Right lobe of liver (tissue), 6 donors: ENCODE measurements at regions not wholly inside any gene's neighbourhood (a gene's known extent, or its start where the extent isn't known, plus 50 kb on each side); places are given as distances from the start of the nearest gene placed in this dataset.

Source experiments
- ATAC-seq, 4 donors: fragments of 200-7000 bp; cut with Tn5 transposase; one replicate each; pipeline ENCODE4 v1.9.1; 2020; ENCODE audit warnings: mild to moderate bottlenecking in 4 of 4, moderate library complexity in 4 of 4
- DNase-seq, 3 donors: peaks; one replicate each; pipeline ENCODE4 v3.0.0-alpha.2; 2020
- H3K27ac ChIP-seq, 3 donors: fragments of 200-600 bp; one replicate each; pipeline ENCODE4 v1.8.0; 2022
- H3K27me3 ChIP-seq, 2 donors: fragments of 200-600 bp; one replicate each; pipeline ENCODE4 v1.8.0; 2022
- H3K36me3 ChIP-seq, 4 donors: fragments of 200-600 bp; sonication (generic) in 1 of 4; one replicate each; pipeline versions ENCODE4 v1.5.1 to v1.8.0; 2017 to 2022; ENCODE audit warnings: control low read depth in 1 of 4
- H3K4me1 ChIP-seq, 4 donors: fragments of 200-600 bp; sonication (generic) in 1 of 4; one replicate each; pipeline versions ENCODE4 v1.5.1 to v1.8.0; 2017 to 2022; ENCODE audit warnings: control low read depth in 1 of 4
- H3K4me3 ChIP-seq, 3 donors: fragments of 200-600 bp; one replicate each; pipeline ENCODE4 v1.8.0; 2022
- H3K9me3 ChIP-seq, 4 donors: fragments of 200-600 bp; sonication (generic) in 1 of 4; one replicate each; pipeline versions ENCODE4 v1.5.1 to v1.8.0; 2017 to 2022; ENCODE audit warnings: control low read depth in 1 of 4
- POLR2A ChIP-seq: fragments of 450-650 bp; IDR thresholded peaks from one replicate; pipeline ENCODE4 v1.6.1; 2017; ENCODE audit warnings: antibody characterized with exemption, mild to moderate bottlenecking
- WGBS: methylation state at CpG from one replicate; pipeline ENCODE4 v1.1.6; 2018; ENCODE audit warnings: low coverage, low lambda C conversion rate; ENCODE audit not compliant: insufficient coverage; ENCODE audit errors: missing lambda C conversion rate; 5-methylcytosine and 5-hydroxymethylcytosine counted together
- intact Hi-C, 2 donors: fragments of 100-400 bp; cut with DNase I; formaldehyde crosslinking; loops; one replicate each; pipeline versions ENCODE4 v1.11.2 to v1.14.1; 2022
- TF ChIP-seq, protein P1 (sequence below), 4 donors: fragments of 200-600 bp in 3 of 4; fragments of 450-650 bp in 1 of 4; IDR thresholded peaks; one replicate each; pipeline versions ENCODE4 v1.5.1 to v1.8.0; 2016 to 2022; ENCODE audit warnings: antibody characterized with exemption in 4 of 4, mild to moderate bottlenecking in 2 of 4
- donor health status: DM: no; HTN: yes; CAD: no.
- donor health status: DM: no; HTN: no; CAD: no.
- donor health status: DM: no; HTN: no; CAD: no.
- donor health status: DM: no; HTN: yes; CAD: no.
- donor health status: DM: no; HTN: yes; CAD: no.

DNA sequence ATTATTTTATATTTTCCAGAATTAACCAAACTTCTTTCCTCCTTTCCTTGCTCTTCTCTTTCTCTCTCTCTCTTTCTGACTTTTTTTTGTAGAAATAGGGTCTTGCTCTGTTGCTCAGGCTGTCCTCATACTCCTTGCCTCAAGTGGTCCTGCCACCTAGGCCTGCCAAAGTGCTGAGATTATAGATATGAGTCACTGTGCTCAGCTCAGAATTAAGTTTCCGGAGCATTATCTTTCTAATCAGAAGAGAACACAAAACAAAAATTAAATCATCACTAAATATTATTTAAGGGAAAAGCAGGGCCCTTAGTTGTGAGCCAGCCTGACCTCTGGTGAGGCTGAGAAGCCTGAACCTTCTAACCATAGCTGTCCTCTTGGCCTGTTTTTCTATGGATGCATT lies 168.2 kb downstream of the SOX2 start:
- no peak for DNase-seq
- Histone ChIP-seq H3K27me3 (no peaks in the 10 kb centered on the region), H3K9me3 (no peaks in the 10 kb centered on the region), H3K4me1 (no peaks in the 10 kb centered on the region), H3K4me3 (no peak overlapping the region), H3K27ac (no peak overlapping the region), H3K36me3 (no peaks in the 10 kb centered on the region)
- WGBS, result 79% methylated on average over 1 of the region's 1 CpG
- ATAC-seq, result no peak
- TF ChIP-seq, protein P1, sequence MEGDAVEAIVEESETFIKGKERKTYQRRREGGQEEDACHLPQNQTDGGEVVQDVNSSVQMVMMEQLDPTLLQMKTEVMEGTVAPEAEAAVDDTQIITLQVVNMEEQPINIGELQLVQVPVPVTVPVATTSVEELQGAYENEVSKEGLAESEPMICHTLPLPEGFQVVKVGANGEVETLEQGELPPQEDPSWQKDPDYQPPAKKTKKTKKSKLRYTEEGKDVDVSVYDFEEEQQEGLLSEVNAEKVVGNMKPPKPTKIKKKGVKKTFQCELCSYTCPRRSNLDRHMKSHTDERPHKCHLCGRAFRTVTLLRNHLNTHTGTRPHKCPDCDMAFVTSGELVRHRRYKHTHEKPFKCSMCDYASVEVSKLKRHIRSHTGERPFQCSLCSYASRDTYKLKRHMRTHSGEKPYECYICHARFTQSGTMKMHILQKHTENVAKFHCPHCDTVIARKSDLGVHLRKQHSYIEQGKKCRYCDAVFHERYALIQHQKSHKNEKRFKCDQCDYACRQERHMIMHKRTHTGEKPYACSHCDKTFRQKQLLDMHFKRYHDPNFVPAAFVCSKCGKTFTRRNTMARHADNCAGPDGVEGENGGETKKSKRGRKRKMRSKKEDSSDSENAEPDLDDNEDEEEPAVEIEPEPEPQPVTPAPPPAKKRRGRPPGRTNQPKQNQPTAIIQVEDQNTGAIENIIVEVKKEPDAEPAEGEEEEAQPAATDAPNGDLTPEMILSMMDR (IDR thresholded peaks at IDR 0.05), result no peak
- intact Hi-C loops, result no loop called here

DNA sequence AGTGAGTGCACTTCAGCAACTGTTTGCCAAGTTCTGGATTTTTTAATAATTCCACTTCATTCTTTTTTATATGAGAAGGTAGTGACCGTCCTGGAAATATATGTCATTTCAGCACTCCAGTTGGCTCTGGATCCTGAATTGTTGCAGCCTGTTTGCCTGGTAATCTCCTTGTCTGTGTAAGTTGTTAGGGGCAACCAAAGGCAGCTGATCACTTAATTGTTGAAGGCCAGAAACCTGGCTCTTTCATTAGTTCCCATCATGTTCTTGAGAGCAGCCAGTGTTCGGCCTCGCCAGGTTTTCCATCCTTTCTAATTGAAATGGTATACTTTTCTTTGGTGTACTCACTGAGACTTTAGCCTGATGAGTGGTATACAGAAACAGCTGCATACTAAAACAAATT lies 168.6 kb downstream of the SOX2 start:
- Histone ChIP-seq H3K27me3 (no peaks in the 10 kb centered on the region), H3K9me3 (no peaks in the 10 kb centered on the region), H3K36me3 (no peaks in the 10 kb centered on the region), H3K4me3 (no peak overlapping the region), H3K4me1 (no peaks in the 10 kb centered on the region), H3K27ac (no peak overlapping the region)
- 73% methylated on average over 3 of the region's 3 CpGs for WGBS
- no peak for DNase-seq
- no peak for ATAC-seq
- intact Hi-C loops, result no loop called here
- TF ChIP-seq, protein P1 (IDR thresholded peaks at IDR 0.05), result no peak
- no peak for TF ChIP-seq POLR2A

DNA sequence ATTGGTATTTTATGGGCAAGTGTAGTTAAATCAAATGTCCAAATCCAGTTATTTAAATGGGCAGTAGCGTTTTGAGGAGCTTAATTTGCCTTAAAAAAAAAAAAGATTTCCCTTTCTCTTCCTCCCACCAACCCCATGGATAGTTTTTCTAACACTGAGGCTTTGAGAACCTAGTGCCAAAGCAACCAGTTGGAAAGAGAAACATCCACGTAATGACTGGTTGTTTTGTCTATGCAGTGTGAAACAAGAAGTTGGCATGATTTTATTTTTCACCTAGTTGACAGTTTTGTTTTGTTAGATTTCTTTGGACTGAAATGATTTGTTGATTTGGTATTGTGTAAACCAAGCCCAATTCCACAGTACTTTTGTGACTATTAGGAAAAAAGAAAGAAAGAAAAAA lies 170.0 kb downstream of the SOX2 start:
- intact Hi-C loops, result no loop called here
- 31% methylated on average over 2 of the region's 2 CpGs for whole genome bisulfite sequencing
- ATAC-seq, result no peak
- no peak overlapping the region for H3K27ac ChIP-seq
- H3K4me3 ChIP-seq, result no peak overlapping the region
- no peaks in the 10 kb centered on the region for H3K9me3 ChIP-seq
- H3K36me3 ChIP-seq, result no peaks in the 10 kb centered on the region
- no peak for DNase-seq
- TF ChIP-seq, protein P1 (IDR thresholded peaks at IDR 0.05), result no peak
- TF ChIP-seq POLR2A, result no peak
- H3K4me1 ChIP-seq, result no peaks in the 10 kb centered on the region
- H3K27me3 ChIP-seq, result no peaks in the 10 kb centered on the region

DNA sequence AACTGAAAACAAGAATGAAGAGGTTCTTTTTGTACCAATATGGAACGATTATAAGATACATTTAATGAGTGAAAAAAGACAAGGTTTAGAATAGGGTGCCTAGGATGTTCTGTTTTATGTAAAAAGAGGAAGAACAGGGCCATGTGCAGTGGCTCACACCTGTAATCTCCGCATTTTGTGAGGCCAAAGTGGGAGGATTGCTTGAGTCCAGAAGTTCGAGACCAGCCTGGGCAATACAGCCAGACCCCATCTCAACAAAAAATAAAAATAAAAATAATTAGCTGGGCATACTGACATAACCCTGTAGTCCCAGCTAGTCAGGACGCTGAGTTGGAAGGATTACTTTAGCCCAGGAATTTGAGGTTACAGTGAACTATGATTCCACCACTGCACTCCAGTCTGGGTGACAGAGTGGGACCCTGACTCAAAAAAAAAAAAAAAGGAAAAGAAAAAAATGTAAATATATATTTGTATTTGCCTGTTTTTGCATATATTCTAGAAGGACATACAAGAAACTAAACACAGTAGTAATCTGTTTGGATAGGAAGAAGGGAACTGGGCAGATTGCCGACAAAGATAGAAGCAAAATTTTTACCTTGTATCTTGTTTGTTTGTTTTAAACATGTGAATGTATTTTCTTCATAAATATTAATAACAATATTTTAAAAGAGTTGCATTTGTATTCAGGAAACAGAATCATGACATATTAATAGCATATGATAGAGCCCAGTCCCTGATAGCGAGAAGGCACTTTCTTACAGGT lies 174.3 kb downstream of the SOX2 start:
- Histone ChIP-seq H3K4me3 (no peak overlapping the region), H3K9me3 (no peaks in the 10 kb centered on the region), H3K27me3 (no peaks in the 10 kb centered on the region), H3K36me3 (no peaks in the 10 kb centered on the region), H3K27ac (no peak overlapping the region), H3K4me1 (no peaks in the 10 kb centered on the region)
- DNase-seq, result no peak
- WGBS, result 58% methylated on average over 6 of the region's 6 CpGs
- TF ChIP-seq, protein P1 (IDR thresholded peaks at IDR 0.05), result no peak
- intact Hi-C loops, result no loop called here
- ATAC-seq, result no peak

DNA sequence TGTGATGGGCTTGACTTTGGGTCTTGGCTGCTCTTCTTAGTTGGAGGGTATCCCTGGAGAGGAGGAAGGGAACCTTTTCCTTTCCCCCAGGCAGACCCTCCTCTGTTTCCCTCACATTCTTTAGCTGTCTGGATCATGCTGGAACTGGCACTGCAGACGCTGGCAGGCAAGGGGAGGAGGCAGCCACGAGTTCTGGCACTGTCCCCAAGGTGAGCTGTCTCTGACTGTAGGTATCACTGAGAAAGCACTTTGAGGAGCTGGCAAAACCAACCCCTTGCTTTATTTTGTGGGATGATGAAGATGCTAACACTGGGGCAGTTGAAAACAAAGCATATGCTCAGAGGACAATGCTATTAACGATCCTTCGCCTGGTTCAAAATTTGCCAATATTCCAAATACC lies 175.0 kb downstream of the SOX2 start:
- Histone ChIP-seq H3K27me3 (no peaks in the 10 kb centered on the region), H3K27ac (no peak overlapping the region), H3K9me3 (no peaks in the 10 kb centered on the region), H3K36me3 (no peaks in the 10 kb centered on the region), H3K4me1 (no peaks in the 10 kb centered on the region), H3K4me3 (no peak overlapping the region)
- intact Hi-C loops, result no loop called here
- TF ChIP-seq, protein P1 (IDR thresholded peaks at IDR 0.05), result no peak
- no peak for TF ChIP-seq POLR2A
- WGBS, result 55% methylated on average over 3 of the region's 4 CpGs
- ATAC-seq (no peak), DNase-seq (no peak)
